ENCODE measurements at regions not wholly inside any gene's neighbourhood (a gene's known extent, or its start where the extent isn't known, plus 50 kb on each side); places are given as distances from the start of the nearest gene placed in this dataset.

GRCh38 chr4:186859420-186859819 lies 135.8 kb upstream of the FAT1 start:
- Histone ChIP-seq H4K8ac (ENCODE audit: low read depth in 2 of 2, low read length in 2 of 2) (no peak overlapping the region), H3K9ac (ENCODE audit: low read depth, low read length) (no peak overlapping the region), H4K5ac (ENCODE audit: low read depth, low read length) (no peak overlapping the region), H3K36me3 (ENCODE audit: control insufficient read depth, insufficient read depth, low read length) (no peaks in the 10 kb centered on the region), H3K27ac (ENCODE audit: insufficient read depth, low read length) (no peak overlapping the region), H3K23ac (ENCODE audit: low read depth, low read length) (no peak overlapping the region), H3K4me2 (ENCODE audit: low read depth, low read length) (no peak overlapping the region), H3K14ac (replicated peaks; ENCODE audit: low read depth, low read length) (no peak overlapping the region), H3K9me3 (ENCODE audit: control insufficient read depth, insufficient read depth, low read length) (no peaks in the 10 kb centered on the region), H3K56ac (ENCODE audit: extremely low read depth, insufficient read depth, low read length) (no peak overlapping the region), H2BK15ac (ENCODE audit: low read depth, low read length) (no peak overlapping the region), H3K18ac (ENCODE audit: low read depth, low read length) (no peak overlapping the region), H3K27me3 (ENCODE audit: control insufficient read depth, insufficient read depth, low read length) (no peaks in the 10 kb centered on the region), H2AK9ac (replicated peaks; ENCODE audit: low read depth, low read length, poor library complexity) (no peak overlapping the region), H3K9me1 (ENCODE audit: insufficient read depth, low read length) (peaks cover 1% of the 10 kb centered on the region; the same call in 1 of the 2 replicates), H3K4me3 (ENCODE audit: insufficient read depth, low read depth, low read length) (no peak overlapping the region), H3K79me1 (ENCODE audit: low read depth in 1 of 2, low read length in 2 of 2) (no peaks in the 10 kb centered on the region), H3K4me1 (ENCODE audit: control insufficient read depth, insufficient read depth, low read length) (peaks cover 1% of the 10 kb centered on the region), H2BK120ac (ENCODE audit: low read depth, low read length) (no peak overlapping the region), H2BK20ac (ENCODE audit: low read depth, low read length) (no peak overlapping the region), H2AK5ac (ENCODE audit: low read depth, low read length) (no peak overlapping the region), H4K20me1 (ENCODE audit: insufficient read depth, low read length) (no peaks in the 10 kb centered on the region), H2AFZ (replicated peaks; ENCODE audit: low read length, poor library complexity) (no peak overlapping the region), H2BK5ac (ENCODE audit: low read depth, low read length, poor library complexity, severe bottlenecking) (no peak overlapping the region), H4K91ac (ENCODE audit: insufficient read depth, low read depth, low read length) (no peak overlapping the region), H3K4ac (ENCODE audit: low read depth, low read length) (no peak overlapping the region)
- dilution Hi-C loops (cut with HindIII; ENCODE audit: low sequenced_read_pairs, unreplicated experiment), result no loop called here
- ChIA-PET POLR2A (ENCODE audit: unreplicated experiment) (no interaction called here), CTCF (interaction anchor here (0.6 kb wide), 1 partner anchor 10 kb away, joined by 4 read pairs; no protein-coding TSS in a partner anchor)
- no TSS peak for BruUV-seq (replicated peaks)
- TF ChIP-seq MAZ (IDR thresholded peaks at IDR 0.05; ENCODE audit: borderline replicate concordance, low read depth, low read length) (no peak), USF2 (IDR thresholded peaks at IDR 0.05; ENCODE audit: low read depth, low read length) (no peak), RCOR1 (IDR thresholded peaks at IDR 0.05; ENCODE audit: insufficient replicate concordance, low read length) (no peak), CTCF (conservative IDR thresholded peaks at IDR 0.05; ENCODE audit: low read depth, low read length) (no peak), RFX5 (IDR thresholded peaks at IDR 0.05; ENCODE audit: low read depth, low read length) (no peak), FOS (IDR thresholded peaks at IDR 0.05; ENCODE audit: low read depth, low read length) (no peak), RAD21 (IDR thresholded peaks at IDR 0.05; ENCODE audit: low read length) (no peak), MXI1 (IDR thresholded peaks at IDR 0.05; ENCODE audit: borderline replicate concordance, low read depth, low read length) (no peak), BHLHE40 (IDR thresholded peaks at IDR 0.05; ENCODE audit: low read depth, low read length) (no peak), CHD1 (IDR thresholded peaks at IDR 0.05; ENCODE audit: low read depth, low read length) (no peak), NFE2L2 (IDR thresholded peaks at IDR 0.05; ENCODE audit: low read depth, low read length) (no peak), POLR2A (IDR thresholded peaks at IDR 0.05; ENCODE audit: low read depth, low read length) (no peak), MAFK (IDR thresholded peaks at IDR 0.05; ENCODE audit: low read depth, low read length) (no peak), ELK1 (IDR thresholded peaks at IDR 0.05; ENCODE audit: borderline replicate concordance, low read depth, low read length) (no peak), SMC3 (IDR thresholded peaks at IDR 0.05; ENCODE audit: low read depth, low read length) (no peak), CEBPB (IDR thresholded peaks at IDR 0.05; ENCODE audit: low read depth, low read length) (no peak)
- ATAC-seq (ENCODE audit: low read depth) (no peak), DNase-seq (no peak)
- intact Hi-C loops (cut with micrococcal nuclease), result no loop called here
- in situ Hi-C loops (cut with MboI; ENCODE audit: low sequenced_read_pairs), result no loop called here
- WGBS, 2 experiments (ENCODE audit: extremely low coverage in 2 of 2, insufficient read length in 1 of 2), result no CpG with 5 or more reads among the region's 1 CpG
